Suprapubic skin (tissue), 4 donors: ENCODE measurements at regions not wholly inside any gene's neighbourhood (a gene's known extent, or its start where the extent isn't known, plus 50 kb on each side); places are given as distances from the start of the nearest gene placed in this dataset.

ENCODE experiments used
- EP300 ChIP-seq: sonication (generic); formaldehyde crosslinking; IDR thresholded peaks from one replicate; pipeline ENCODE4 v1.6.1; 2017; ENCODE audit warnings: antibody characterized with exemption
- POLR2A ChIP-seq, 2 donors: fragments of 450-650 bp; IDR thresholded peaks; one replicate each; pipeline ENCODE4 v1.6.1; 2017; ENCODE audit warnings: antibody characterized with exemption in 2 of 2, mild to moderate bottlenecking in 2 of 2, moderate library complexity in 2 of 2
- POLR2AphosphoS5 ChIP-seq, 3 donors: sonication (generic); formaldehyde crosslinking; IDR thresholded peaks; one replicate each; pipeline ENCODE4 v1.6.1; 2017; ENCODE audit warnings: antibody characterized with exemption in 3 of 3
- TF ChIP-seq, protein P1 (sequence below), 2 donors: fragments of 200-600 bp in 1 of 2; fragments of 450-650 bp in 1 of 2; sonication (generic) in 1 of 2; IDR thresholded peaks; one replicate each; pipeline ENCODE4 v1.5.1; 2016 to 2019; ENCODE audit warnings: antibody characterized with exemption in 2 of 2, mild to moderate bottlenecking in 1 of 2, moderate library complexity in 1 of 2

DNA sequence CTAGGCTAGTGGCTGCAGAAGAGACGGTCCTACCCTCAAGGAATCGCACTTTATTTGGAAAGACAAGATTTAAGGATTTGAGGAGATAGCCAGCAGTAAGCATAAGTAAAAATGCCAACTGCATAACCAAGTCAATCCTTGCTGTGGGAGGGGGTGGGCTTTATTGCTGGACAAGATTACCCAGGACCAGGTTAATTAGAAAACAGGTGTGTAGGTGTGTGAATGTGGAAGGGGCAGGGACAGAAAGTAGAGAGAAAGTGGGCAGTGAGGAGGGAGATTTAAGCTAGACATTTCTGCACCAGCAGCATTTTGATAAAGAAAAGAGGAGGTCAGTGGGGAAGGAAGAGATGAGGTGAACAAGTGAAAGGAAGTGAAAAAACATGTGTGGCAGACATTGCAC lies 89.7 kb upstream of the OGFRL1 start:
- TF ChIP-seq POLR2AphosphoS5 (IDR thresholded peaks at IDR 0.05): no peak
- TF ChIP-seq EP300: no peak
- TF ChIP-seq, protein P1, sequence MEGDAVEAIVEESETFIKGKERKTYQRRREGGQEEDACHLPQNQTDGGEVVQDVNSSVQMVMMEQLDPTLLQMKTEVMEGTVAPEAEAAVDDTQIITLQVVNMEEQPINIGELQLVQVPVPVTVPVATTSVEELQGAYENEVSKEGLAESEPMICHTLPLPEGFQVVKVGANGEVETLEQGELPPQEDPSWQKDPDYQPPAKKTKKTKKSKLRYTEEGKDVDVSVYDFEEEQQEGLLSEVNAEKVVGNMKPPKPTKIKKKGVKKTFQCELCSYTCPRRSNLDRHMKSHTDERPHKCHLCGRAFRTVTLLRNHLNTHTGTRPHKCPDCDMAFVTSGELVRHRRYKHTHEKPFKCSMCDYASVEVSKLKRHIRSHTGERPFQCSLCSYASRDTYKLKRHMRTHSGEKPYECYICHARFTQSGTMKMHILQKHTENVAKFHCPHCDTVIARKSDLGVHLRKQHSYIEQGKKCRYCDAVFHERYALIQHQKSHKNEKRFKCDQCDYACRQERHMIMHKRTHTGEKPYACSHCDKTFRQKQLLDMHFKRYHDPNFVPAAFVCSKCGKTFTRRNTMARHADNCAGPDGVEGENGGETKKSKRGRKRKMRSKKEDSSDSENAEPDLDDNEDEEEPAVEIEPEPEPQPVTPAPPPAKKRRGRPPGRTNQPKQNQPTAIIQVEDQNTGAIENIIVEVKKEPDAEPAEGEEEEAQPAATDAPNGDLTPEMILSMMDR (IDR thresholded peaks at IDR 0.05): no peak
- no peak for TF ChIP-seq POLR2A (IDR thresholded peaks at IDR 0.05)
